WTC11 (cell line): ENCODE measurements at regions not wholly inside any gene's neighbourhood (a gene's known extent, or its start where the extent isn't known, plus 50 kb on each side); places are given as distances from the start of the nearest gene placed in this dataset.

Experiments
- NFYB ChIP-seq: sonication (generic); formaldehyde crosslinking; conservative IDR thresholded peaks from 2 replicates; pipeline ENCODE4 v1.8.0; 2022; ENCODE audit warnings: low read depth, missing genetic modification reagents
- SMAD4 ChIP-seq: sonication (generic); formaldehyde crosslinking; IDR thresholded peaks from 2 replicates; pipeline ENCODE4 v1.8.0; 2022; ENCODE audit warnings: mild to moderate bottlenecking, missing genetic modification reagents
- SP1 ChIP-seq: sonication (generic); formaldehyde crosslinking; conservative IDR thresholded peaks from 2 replicates; pipeline ENCODE4 v1.8.1; 2022; ENCODE audit warnings: missing genetic modification reagents
- ZNF121 ChIP-seq: sonication (generic); formaldehyde crosslinking; IDR thresholded peaks from 2 replicates; pipeline ENCODE4 v1.8.0; 2023; ENCODE audit warnings: missing genetic modification reagents
- TF ChIP-seq, protein P1 (sequence below): fragments of 200-600 bp; IDR thresholded peaks from 2 replicates; pipeline ENCODE4 v1.8.0; 2022; ENCODE audit warnings: antibody characterized with exemption
- TF ChIP-seq, protein P2 (sequence below): sonication (generic); formaldehyde crosslinking; IDR thresholded peaks from 2 replicates; pipeline ENCODE4 v1.8.1; 2022; ENCODE audit warnings: mild to moderate bottlenecking, moderate library complexity, missing genetic modification reagents

DNA sequence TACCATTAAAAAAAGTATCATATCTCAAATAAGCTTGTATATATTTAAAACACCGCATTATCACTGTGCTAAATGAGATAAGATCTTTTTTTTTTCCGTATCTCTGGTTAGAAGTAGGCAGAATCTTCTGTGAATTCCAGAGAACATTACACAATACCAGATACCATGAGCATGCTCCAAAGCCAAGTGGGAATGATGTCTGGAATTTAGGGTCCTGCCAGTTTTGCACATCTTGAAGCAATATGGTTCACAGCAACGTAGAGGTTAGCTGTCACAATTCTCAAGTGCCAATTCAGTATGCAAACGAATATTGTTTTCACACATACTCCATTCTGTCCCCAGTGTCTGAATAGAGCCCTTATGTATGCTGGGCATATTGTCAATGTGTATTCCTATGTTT is 127.5 kb upstream of the NEIL3 start:
- TF ChIP-seq ZNF121 (CRISPR knock-in tag): no peak
- TF ChIP-seq NFYB (CRISPR knock-in tag): no peak
- TF ChIP-seq SMAD4 (CRISPR knock-in tag): no peak
- TF ChIP-seq, protein P1, sequence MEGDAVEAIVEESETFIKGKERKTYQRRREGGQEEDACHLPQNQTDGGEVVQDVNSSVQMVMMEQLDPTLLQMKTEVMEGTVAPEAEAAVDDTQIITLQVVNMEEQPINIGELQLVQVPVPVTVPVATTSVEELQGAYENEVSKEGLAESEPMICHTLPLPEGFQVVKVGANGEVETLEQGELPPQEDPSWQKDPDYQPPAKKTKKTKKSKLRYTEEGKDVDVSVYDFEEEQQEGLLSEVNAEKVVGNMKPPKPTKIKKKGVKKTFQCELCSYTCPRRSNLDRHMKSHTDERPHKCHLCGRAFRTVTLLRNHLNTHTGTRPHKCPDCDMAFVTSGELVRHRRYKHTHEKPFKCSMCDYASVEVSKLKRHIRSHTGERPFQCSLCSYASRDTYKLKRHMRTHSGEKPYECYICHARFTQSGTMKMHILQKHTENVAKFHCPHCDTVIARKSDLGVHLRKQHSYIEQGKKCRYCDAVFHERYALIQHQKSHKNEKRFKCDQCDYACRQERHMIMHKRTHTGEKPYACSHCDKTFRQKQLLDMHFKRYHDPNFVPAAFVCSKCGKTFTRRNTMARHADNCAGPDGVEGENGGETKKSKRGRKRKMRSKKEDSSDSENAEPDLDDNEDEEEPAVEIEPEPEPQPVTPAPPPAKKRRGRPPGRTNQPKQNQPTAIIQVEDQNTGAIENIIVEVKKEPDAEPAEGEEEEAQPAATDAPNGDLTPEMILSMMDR: no peak
- TF ChIP-seq SP1: no peak
- TF ChIP-seq, protein P2, sequence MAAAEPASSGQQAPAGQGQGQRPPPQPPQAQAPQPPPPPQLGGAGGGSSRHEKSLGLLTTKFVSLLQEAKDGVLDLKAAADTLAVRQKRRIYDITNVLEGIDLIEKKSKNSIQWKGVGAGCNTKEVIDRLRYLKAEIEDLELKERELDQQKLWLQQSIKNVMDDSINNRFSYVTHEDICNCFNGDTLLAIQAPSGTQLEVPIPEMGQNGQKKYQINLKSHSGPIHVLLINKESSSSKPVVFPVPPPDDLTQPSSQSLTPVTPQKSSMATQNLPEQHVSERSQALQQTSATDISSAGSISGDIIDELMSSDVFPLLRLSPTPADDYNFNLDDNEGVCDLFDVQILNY: no peak
